ENCODE measurements at regions not wholly inside any gene's neighbourhood (a gene's known extent, or its start where the extent isn't known, plus 50 kb on each side); places are given as distances from the start of the nearest gene placed in this dataset.

DNA sequence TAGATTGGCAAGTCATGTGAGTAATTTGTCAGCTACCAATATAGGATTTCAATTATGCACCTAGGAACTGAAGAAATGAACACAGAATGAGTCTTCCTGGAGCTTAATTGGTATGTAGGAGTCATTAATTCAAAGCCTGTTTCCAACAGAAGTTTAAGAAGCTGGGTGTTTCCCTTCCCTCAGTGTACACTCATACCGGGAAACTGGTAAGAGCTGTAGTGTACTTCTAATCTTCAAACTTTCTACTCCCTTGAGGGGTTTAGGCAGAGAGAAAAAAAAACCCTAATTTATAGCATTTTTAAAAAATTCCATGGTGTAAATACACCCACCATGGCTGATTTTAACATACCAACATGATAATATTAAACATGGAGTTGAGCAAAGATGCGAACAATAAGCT lies 665.7 kb upstream of the SLITRK5 start:
- TF ChIP-seq, protein P1, sequence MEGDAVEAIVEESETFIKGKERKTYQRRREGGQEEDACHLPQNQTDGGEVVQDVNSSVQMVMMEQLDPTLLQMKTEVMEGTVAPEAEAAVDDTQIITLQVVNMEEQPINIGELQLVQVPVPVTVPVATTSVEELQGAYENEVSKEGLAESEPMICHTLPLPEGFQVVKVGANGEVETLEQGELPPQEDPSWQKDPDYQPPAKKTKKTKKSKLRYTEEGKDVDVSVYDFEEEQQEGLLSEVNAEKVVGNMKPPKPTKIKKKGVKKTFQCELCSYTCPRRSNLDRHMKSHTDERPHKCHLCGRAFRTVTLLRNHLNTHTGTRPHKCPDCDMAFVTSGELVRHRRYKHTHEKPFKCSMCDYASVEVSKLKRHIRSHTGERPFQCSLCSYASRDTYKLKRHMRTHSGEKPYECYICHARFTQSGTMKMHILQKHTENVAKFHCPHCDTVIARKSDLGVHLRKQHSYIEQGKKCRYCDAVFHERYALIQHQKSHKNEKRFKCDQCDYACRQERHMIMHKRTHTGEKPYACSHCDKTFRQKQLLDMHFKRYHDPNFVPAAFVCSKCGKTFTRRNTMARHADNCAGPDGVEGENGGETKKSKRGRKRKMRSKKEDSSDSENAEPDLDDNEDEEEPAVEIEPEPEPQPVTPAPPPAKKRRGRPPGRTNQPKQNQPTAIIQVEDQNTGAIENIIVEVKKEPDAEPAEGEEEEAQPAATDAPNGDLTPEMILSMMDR (IDR thresholded peaks at IDR 0.05 in 4 of 5, conservative IDR thresholded peaks at IDR 0.05 in 1 of 5): no peak
- TF ChIP-seq POLR2A (IDR thresholded peaks at IDR 0.05): no peak

Data from gastrocnemius medialis (tissue), 4 donors.